Fibroblast of lung (primary cell): ENCODE measurements at regions not wholly inside any gene's neighbourhood (a gene's known extent, or its start where the extent isn't known, plus 50 kb on each side); places are given as distances from the start of the nearest gene placed in this dataset.

Source experiments
- DNase-seq, 2 donors: peaks; one replicate each; pipeline versions ENCODE4 v3.0.0 to v3.0.0-alpha.2; 2010; ENCODE audit warnings: low read depth in 2 of 2
- H2AFZ ChIP-seq: 2 replicates; pipeline ENCODE4 v1.5.1; 2012; ENCODE audit warnings: low read length, control low read depth, inconsistent platforms
- H3K27ac ChIP-seq: 2 replicates; pipeline ENCODE4 v1.5.1; 2011; ENCODE audit warnings: low read length, control low read depth; ENCODE audit not compliant: insufficient read depth
- H3K27me3 ChIP-seq: 2 replicates; pipeline ENCODE4 v1.5.1; 2011; ENCODE audit warnings: mild to moderate bottlenecking, low read length; ENCODE audit not compliant: control insufficient read depth, insufficient read depth
- H3K36me3 ChIP-seq: 2 replicates; pipeline ENCODE4 v1.5.1; 2011; ENCODE audit warnings: low read length; ENCODE audit not compliant: control insufficient read depth, insufficient read depth
- H3K4me1 ChIP-seq: 2 replicates; pipeline ENCODE4 v1.5.1; 2011; ENCODE audit warnings: low read length; ENCODE audit not compliant: control insufficient read depth, insufficient read depth; ENCODE audit errors: extremely low read depth
- H3K4me2 ChIP-seq: 2 replicates; pipeline ENCODE4 v1.5.1; 2011; ENCODE audit warnings: low read length, control low read depth; ENCODE audit not compliant: insufficient read depth; ENCODE audit errors: extremely low read depth
- H3K4me3 ChIP-seq, 4 experiments: fragments of 200-600 bp in 1 of 4; sonication (generic) in 1 of 4; replicated peaks in 1 of 4; 2 replicates each; pipeline ENCODE4 v1.5.1; 2011 to 2016; ENCODE audit warnings: low read length in 4 of 4, low read depth in 3 of 4, mild to moderate bottlenecking in 3 of 4, control low read depth in 2 of 4, inconsistent platforms in 1 of 4, mixed read lengths in 1 of 4; ENCODE audit not compliant: insufficient read depth in 1 of 4; ENCODE audit errors: control extremely low read depth in 1 of 4
- H3K79me2 ChIP-seq: 2 replicates; pipeline ENCODE4 v1.5.1; 2012; ENCODE audit warnings: mild to moderate bottlenecking, low read length, inconsistent platforms; ENCODE audit not compliant: control insufficient read depth, insufficient read depth
- H3K9ac ChIP-seq: 2 replicates; pipeline ENCODE4 v1.5.1; 2011; ENCODE audit warnings: mild to moderate bottlenecking, low read length, control low read depth; ENCODE audit not compliant: insufficient read depth
- H3K9me3 ChIP-seq: 2 replicates; pipeline ENCODE4 v1.5.1; 2012; ENCODE audit warnings: low read depth, low read length; ENCODE audit not compliant: control insufficient read depth, insufficient read depth
- H4K20me1 ChIP-seq: 2 replicates; pipeline ENCODE4 v1.5.1; 2011; ENCODE audit warnings: low read length; ENCODE audit not compliant: control insufficient read depth, insufficient read depth; ENCODE audit errors: extremely low read depth
- CTCF ChIP-seq, 2 donors: IDR thresholded peaks in 1 of 2; conservative IDR thresholded peaks in 1 of 2; 1 replicate in 1 of 2; 2 replicates in 1 of 2; pipeline ENCODE4 v1.5.1; 2011 to 2012; ENCODE audit warnings: low read length in 2 of 2, control low read depth in 1 of 2, inconsistent platforms in 1 of 2, low read depth in 1 of 2, mild to moderate bottlenecking in 1 of 2
- EZH2 ChIP-seq: IDR thresholded peaks from 2 replicates; pipeline ENCODE4 v1.5.1; 2012; ENCODE audit warnings: low read length, control low read depth, mild to moderate bottlenecking; ENCODE audit errors: missing control alignments

GRCh38 chr5:68673823-68674180, 420.0 kb upstream of the SLC30A5 start:
- Histone ChIP-seq H3K27ac (no peak overlapping the region), H3K79me2 (no peaks in the 10 kb centered on the region), H3K9me3 (no peaks in the 10 kb centered on the region), H3K36me3 (no peaks in the 10 kb centered on the region), H3K9ac (no peak overlapping the region), H3K27me3 (no peaks in the 10 kb centered on the region), H2AFZ (no peak overlapping the region), H3K4me2 (no peak overlapping the region), H3K4me3 (no peak overlapping the region), H4K20me1 (no peaks in the 10 kb centered on the region), H3K4me1 (no peaks in the 10 kb centered on the region)
- no peak for DNase-seq
- TF ChIP-seq CTCF (conservative IDR thresholded peaks at IDR 0.05 in 1 of 2, IDR thresholded peaks at IDR 0.05 in 1 of 2; ENCODE audit: low read depth in 1 of 2, low read length in 2 of 2) = no peak
- no peak for TF ChIP-seq EZH2

GRCh38 chr5:68679041-68679440, 414.8 kb upstream of the SLC30A5 start:
- no peaks in the 10 kb centered on the region for H3K79me2 ChIP-seq
- DNase-seq = no peak
- H3K9ac ChIP-seq = no peak overlapping the region
- H3K4me2 ChIP-seq = no peak overlapping the region
- no peaks in the 10 kb centered on the region for H3K27me3 ChIP-seq
- TF ChIP-seq EZH2 (no peak), CTCF (conservative IDR thresholded peaks at IDR 0.05 in 1 of 2, IDR thresholded peaks at IDR 0.05 in 1 of 2; ENCODE audit: low read depth in 1 of 2, low read length in 2 of 2) (no peak)
- H3K4me1 ChIP-seq = no peaks in the 10 kb centered on the region
- no peaks in the 10 kb centered on the region for H3K36me3 ChIP-seq
- H3K4me3 ChIP-seq = no peak overlapping the region
- H4K20me1 ChIP-seq = no peaks in the 10 kb centered on the region
- H3K27ac ChIP-seq = no peak overlapping the region
- H2AFZ ChIP-seq = no peak overlapping the region
- H3K9me3 ChIP-seq = no peaks in the 10 kb centered on the region

GRCh38 chr5:68680366-68680765, 413.4 kb upstream of the SLC30A5 start:
- no peaks in the 10 kb centered on the region for H3K79me2 ChIP-seq
- H3K9ac ChIP-seq = no peak overlapping the region
- H3K4me2 ChIP-seq = no peak overlapping the region
- no peaks in the 10 kb centered on the region for H3K36me3 ChIP-seq
- H3K27ac ChIP-seq = no peak overlapping the region
- no peak overlapping the region for H2AFZ ChIP-seq
- no peaks in the 10 kb centered on the region for H3K9me3 ChIP-seq
- H3K27me3 ChIP-seq = no peaks in the 10 kb centered on the region
- H3K4me1 ChIP-seq = no peaks in the 10 kb centered on the region
- TF ChIP-seq CTCF (conservative IDR thresholded peaks at IDR 0.05 in 1 of 2, IDR thresholded peaks at IDR 0.05 in 1 of 2; ENCODE audit: low read depth in 1 of 2, low read length in 2 of 2) = no peak
- no peak for TF ChIP-seq EZH2
- DNase-seq = no peak
- H3K4me3 ChIP-seq = no peak overlapping the region
- H4K20me1 ChIP-seq = no peaks in the 10 kb centered on the region
